ENCODE measurements at regions not wholly inside any gene's neighbourhood (a gene's known extent, or its start where the extent isn't known, plus 50 kb on each side); places are given as distances from the start of the nearest gene placed in this dataset.

DNA sequence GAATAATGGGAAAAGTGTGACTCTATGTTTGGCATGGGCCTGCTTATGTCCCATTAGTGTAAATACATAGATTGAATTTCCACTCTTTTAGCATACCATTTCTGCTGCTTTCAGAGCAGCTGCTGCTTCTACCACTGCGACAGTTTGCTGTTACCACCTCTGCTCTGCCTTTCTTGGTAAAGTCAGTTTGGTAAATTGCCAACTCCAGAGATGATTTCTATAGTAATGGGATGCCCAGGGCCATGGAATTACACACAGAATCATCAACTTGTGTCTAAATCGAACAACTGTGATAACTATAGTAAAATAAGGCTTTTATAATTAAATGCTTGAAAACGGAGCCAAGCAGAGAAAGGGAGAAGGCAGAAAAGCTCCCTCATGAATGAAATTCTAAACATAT is 168.4 kb upstream of the VEPH1 start:
- H4K20me1 ChIP-seq (ENCODE audit: control insufficient read depth, extremely low read depth, insufficient read depth, low read length): no peaks in the 10 kb centered on the region
- H3K4me1 ChIP-seq (ENCODE audit: control insufficient read depth, extremely low read depth, insufficient read depth, low read length): no peaks in the 10 kb centered on the region
- no peak overlapping the region for H3K4me3 ChIP-seq (replicated peaks in 1 of 4; ENCODE audit: control extremely low read depth in 1 of 4, insufficient read depth in 1 of 4, low read depth in 3 of 4, low read length in 4 of 4)
- no peak for DNase-seq (ENCODE audit: low read depth in 2 of 2)
- H3K9ac ChIP-seq (ENCODE audit: insufficient read depth, low read length): no peak overlapping the region
- no peaks in the 10 kb centered on the region for H3K36me3 ChIP-seq (ENCODE audit: control insufficient read depth, insufficient read depth, low read length)
- H2AFZ ChIP-seq (ENCODE audit: low read length): no peak overlapping the region
- H3K9me3 ChIP-seq (ENCODE audit: control insufficient read depth, insufficient read depth, low read depth, low read length): no peaks in the 10 kb centered on the region
- no peak overlapping the region for H3K4me2 ChIP-seq (ENCODE audit: extremely low read depth, insufficient read depth, low read length)
- TF ChIP-seq EZH2 (IDR thresholded peaks at IDR 0.05; ENCODE audit: low read length, missing control alignments) (no peak), CTCF (conservative IDR thresholded peaks at IDR 0.05 in 1 of 2, IDR thresholded peaks at IDR 0.05 in 1 of 2; ENCODE audit: low read depth in 1 of 2, low read length in 2 of 2) (no peak)
- H3K27me3 ChIP-seq (ENCODE audit: control insufficient read depth, insufficient read depth, low read length): no peaks in the 10 kb centered on the region
- no peak overlapping the region for H3K27ac ChIP-seq (ENCODE audit: insufficient read depth, low read length)
- H3K79me2 ChIP-seq (ENCODE audit: control insufficient read depth, insufficient read depth, low read length): no peaks in the 10 kb centered on the region

DNA sequence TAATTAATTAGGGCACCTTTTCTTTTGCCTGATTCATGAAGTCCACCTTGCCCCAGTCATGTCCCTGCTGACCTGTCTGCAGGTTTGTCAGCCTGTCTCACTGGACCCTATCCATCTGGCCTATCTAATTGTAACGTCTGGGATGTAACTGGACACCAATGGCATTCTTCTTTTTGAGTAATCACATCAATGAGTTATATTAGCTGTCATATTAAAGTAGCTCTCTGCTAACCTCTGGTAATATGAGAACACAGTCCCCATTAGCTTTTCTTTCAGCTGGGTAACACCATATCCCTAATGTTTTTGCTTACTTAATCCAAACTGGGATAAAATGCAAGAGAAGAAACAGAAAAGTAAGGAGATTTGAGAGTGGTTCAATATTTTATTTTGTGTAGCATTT is 166.2 kb upstream of the VEPH1 start:
- no peak overlapping the region for H3K4me3 ChIP-seq (replicated peaks in 1 of 4; ENCODE audit: control extremely low read depth in 1 of 4, insufficient read depth in 1 of 4, low read depth in 3 of 4, low read length in 4 of 4)
- no peak for DNase-seq (ENCODE audit: low read depth in 2 of 2)
- no peak overlapping the region for H2AFZ ChIP-seq (ENCODE audit: low read length)
- H3K27me3 ChIP-seq (ENCODE audit: control insufficient read depth, insufficient read depth, low read length): no peaks in the 10 kb centered on the region
- no peaks in the 10 kb centered on the region for H3K9me3 ChIP-seq (ENCODE audit: control insufficient read depth, insufficient read depth, low read depth, low read length)
- H3K79me2 ChIP-seq (ENCODE audit: control insufficient read depth, insufficient read depth, low read length): no peaks in the 10 kb centered on the region
- H3K4me1 ChIP-seq (ENCODE audit: control insufficient read depth, extremely low read depth, insufficient read depth, low read length): no peaks in the 10 kb centered on the region
- no peaks in the 10 kb centered on the region for H3K36me3 ChIP-seq (ENCODE audit: control insufficient read depth, insufficient read depth, low read length)
- no peak overlapping the region for H3K9ac ChIP-seq (ENCODE audit: insufficient read depth, low read length)
- TF ChIP-seq EZH2 (IDR thresholded peaks at IDR 0.05; ENCODE audit: low read length, missing control alignments) (no peak), CTCF (conservative IDR thresholded peaks at IDR 0.05 in 1 of 2, IDR thresholded peaks at IDR 0.05 in 1 of 2; ENCODE audit: low read depth in 1 of 2, low read length in 2 of 2) (no peak)
- no peak overlapping the region for H3K4me2 ChIP-seq (ENCODE audit: extremely low read depth, insufficient read depth, low read length)
- H3K27ac ChIP-seq (ENCODE audit: insufficient read depth, low read length): no peak overlapping the region
- H4K20me1 ChIP-seq (ENCODE audit: control insufficient read depth, extremely low read depth, insufficient read depth, low read length): no peaks in the 10 kb centered on the region

DNA sequence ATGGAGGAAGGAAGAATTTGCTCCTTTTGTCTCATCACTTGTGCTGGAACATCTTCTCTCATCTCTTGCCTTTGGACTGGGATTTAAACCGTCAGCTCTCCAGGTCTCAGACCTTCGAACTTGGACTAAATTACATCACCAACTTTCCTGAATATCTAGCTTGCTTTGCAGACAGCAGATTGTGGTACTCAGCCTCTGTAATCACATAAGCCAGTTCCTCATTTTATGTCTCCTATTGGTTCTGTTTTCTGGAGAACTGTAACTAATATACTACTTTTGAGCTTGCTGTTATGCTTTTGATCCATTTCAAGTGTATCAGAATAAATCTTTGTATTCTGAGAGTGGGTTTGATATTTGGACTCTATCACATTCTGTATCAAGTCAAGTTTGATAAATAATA is 164.3 kb upstream of the VEPH1 start:
- H3K27me3 ChIP-seq (ENCODE audit: control insufficient read depth, insufficient read depth, low read length): no peaks in the 10 kb centered on the region
- H3K4me3 ChIP-seq (replicated peaks in 1 of 4; ENCODE audit: control extremely low read depth in 1 of 4, insufficient read depth in 1 of 4, low read depth in 3 of 4, low read length in 4 of 4): no peak overlapping the region
- H4K20me1 ChIP-seq (ENCODE audit: control insufficient read depth, extremely low read depth, insufficient read depth, low read length): no peaks in the 10 kb centered on the region
- TF ChIP-seq EZH2 (IDR thresholded peaks at IDR 0.05; ENCODE audit: low read length, missing control alignments) (no peak), CTCF (conservative IDR thresholded peaks at IDR 0.05 in 1 of 2, IDR thresholded peaks at IDR 0.05 in 1 of 2; ENCODE audit: low read depth in 1 of 2, low read length in 2 of 2) (no peak)
- no peak for DNase-seq (ENCODE audit: low read depth in 2 of 2)
- no peaks in the 10 kb centered on the region for H3K36me3 ChIP-seq (ENCODE audit: control insufficient read depth, insufficient read depth, low read length)
- H3K79me2 ChIP-seq (ENCODE audit: control insufficient read depth, insufficient read depth, low read length): no peaks in the 10 kb centered on the region
- no peak overlapping the region for H3K27ac ChIP-seq (ENCODE audit: insufficient read depth, low read length)
- H2AFZ ChIP-seq (ENCODE audit: low read length): no peak overlapping the region
- H3K4me1 ChIP-seq (ENCODE audit: control insufficient read depth, extremely low read depth, insufficient read depth, low read length): no peaks in the 10 kb centered on the region
- no peak overlapping the region for H3K4me2 ChIP-seq (ENCODE audit: extremely low read depth, insufficient read depth, low read length)
- H3K9ac ChIP-seq (ENCODE audit: insufficient read depth, low read length): no peak overlapping the region
- H3K9me3 ChIP-seq (ENCODE audit: control insufficient read depth, insufficient read depth, low read depth, low read length): no peaks in the 10 kb centered on the region
